ENCODE measurements at regions not wholly inside any gene's neighbourhood (a gene's known extent, or its start where the extent isn't known, plus 50 kb on each side); places are given as distances from the start of the nearest gene placed in this dataset.

GRCh38 chr16:85200471-85201278, 88.4 kb upstream of the CIBAR2 start:
- Histone ChIP-seq H3K79me2 (ENCODE audit: insufficient read depth) (peaks cover 34% of the 10 kb centered on the region; the same call in 1 of the 2 replicates), H4K20me1 (ENCODE audit: insufficient read depth) (no peaks in the 10 kb centered on the region), H3K9ac (no peak overlapping the region), H2AFZ (ENCODE audit: low read depth) (no peak overlapping the region), H3K4me3 (ENCODE audit: low read depth in 2 of 2, low read length in 1 of 2) (no peak overlapping the region), H3K9me2 (no peaks in the 10 kb centered on the region), H3K27me3 (ENCODE audit: insufficient read depth) (no peaks in the 10 kb centered on the region), H3K4me1 (ENCODE audit: control insufficient read depth in 1 of 2, insufficient read depth in 2 of 2, low read depth in 1 of 2, low read length in 1 of 2) (peaks cover 9 to 63% of the 10 kb centered on the region in 2 experiments; a peak in 3 of 4 replicates), H3F3A (replicated peaks; ENCODE audit: insufficient read depth) (no peaks in the 10 kb centered on the region), H3K27ac (ENCODE audit: low read depth in 2 of 2, low read length in 1 of 2) (no peak overlapping the region), H3K36me3 (replicated peaks in 1 of 2; ENCODE audit: control insufficient read depth in 1 of 2, insufficient read depth in 2 of 2, low read length in 1 of 2) (no peaks in the 10 kb centered on the region), H3K4me2 (no peak overlapping the region), H3K9me3 (no peaks in the 10 kb centered on the region)
- ChIA-PET CTCF (interaction anchor here (0.9 to 6.7 kb wide), 5 partner anchors 9 to 86 kb away, joined by 3 to 43 read pairs (median 3); no protein-coding TSS in a partner anchor), POLR2A (no interaction called here)
- no peak for TF ChIP-seq FOXJ3 (CRISPR knock-in tag; IDR thresholded peaks at IDR 0.05)
- no peak for TF ChIP-seq NFIC (IDR thresholded peaks at IDR 0.05; ENCODE audit: borderline replicate concordance)
- TF ChIP-seq CHD2 (IDR thresholded peaks at IDR 0.05; ENCODE audit: low read length, partially characterized antibody): no peak
- TF ChIP-seq, protein P1, sequence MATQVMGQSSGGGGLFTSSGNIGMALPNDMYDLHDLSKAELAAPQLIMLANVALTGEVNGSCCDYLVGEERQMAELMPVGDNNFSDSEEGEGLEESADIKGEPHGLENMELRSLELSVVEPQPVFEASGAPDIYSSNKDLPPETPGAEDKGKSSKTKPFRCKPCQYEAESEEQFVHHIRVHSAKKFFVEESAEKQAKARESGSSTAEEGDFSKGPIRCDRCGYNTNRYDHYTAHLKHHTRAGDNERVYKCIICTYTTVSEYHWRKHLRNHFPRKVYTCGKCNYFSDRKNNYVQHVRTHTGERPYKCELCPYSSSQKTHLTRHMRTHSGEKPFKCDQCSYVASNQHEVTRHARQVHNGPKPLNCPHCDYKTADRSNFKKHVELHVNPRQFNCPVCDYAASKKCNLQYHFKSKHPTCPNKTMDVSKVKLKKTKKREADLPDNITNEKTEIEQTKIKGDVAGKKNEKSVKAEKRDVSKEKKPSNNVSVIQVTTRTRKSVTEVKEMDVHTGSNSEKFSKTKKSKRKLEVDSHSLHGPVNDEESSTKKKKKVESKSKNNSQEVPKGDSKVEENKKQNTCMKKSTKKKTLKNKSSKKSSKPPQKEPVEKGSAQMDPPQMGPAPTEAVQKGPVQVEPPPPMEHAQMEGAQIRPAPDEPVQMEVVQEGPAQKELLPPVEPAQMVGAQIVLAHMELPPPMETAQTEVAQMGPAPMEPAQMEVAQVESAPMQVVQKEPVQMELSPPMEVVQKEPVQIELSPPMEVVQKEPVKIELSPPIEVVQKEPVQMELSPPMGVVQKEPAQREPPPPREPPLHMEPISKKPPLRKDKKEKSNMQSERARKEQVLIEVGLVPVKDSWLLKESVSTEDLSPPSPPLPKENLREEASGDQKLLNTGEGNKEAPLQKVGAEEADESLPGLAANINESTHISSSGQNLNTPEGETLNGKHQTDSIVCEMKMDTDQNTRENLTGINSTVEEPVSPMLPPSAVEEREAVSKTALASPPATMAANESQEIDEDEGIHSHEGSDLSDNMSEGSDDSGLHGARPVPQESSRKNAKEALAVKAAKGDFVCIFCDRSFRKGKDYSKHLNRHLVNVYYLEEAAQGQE (IDR thresholded peaks at IDR 0.05; ENCODE audit: low read depth, low read length): no peak
- no peak for TF ChIP-seq POLR2AphosphoS5 (IDR thresholded peaks at IDR 0.05; ENCODE audit: low read depth, low read length)
- TF ChIP-seq TEAD4 (IDR thresholded peaks at IDR 0.05; ENCODE audit: borderline replicate concordance, insufficient read depth): no peak
- no peak for TF ChIP-seq FOSL2 (IDR thresholded peaks at IDR 0.05; ENCODE audit: borderline replicate concordance, low read depth)
- TF ChIP-seq USF1 (IDR thresholded peaks at IDR 0.05; ENCODE audit: borderline replicate concordance, low read depth): no peak
- TF ChIP-seq GATA2 (CRISPR knock-in tag; IDR thresholded peaks at IDR 0.05): no peak
- TF ChIP-seq ZBTB33 (IDR thresholded peaks at IDR 0.05; ENCODE audit: borderline replicate concordance, low read depth): no peak
- no peak for TF ChIP-seq RXRA (IDR thresholded peaks at IDR 0.05; ENCODE audit: borderline replicate concordance, low read depth)
- TF ChIP-seq MXI1 (IDR thresholded peaks at IDR 0.05; ENCODE audit: low read depth, low read length): no peak
- TF ChIP-seq CTCF (IDR thresholded peaks at IDR 0.05): no peak
- no peak for TF ChIP-seq MEF2A (IDR thresholded peaks at IDR 0.05; ENCODE audit: borderline replicate concordance, low read depth)
- no peak for TF ChIP-seq SMC3 (IDR thresholded peaks at IDR 0.05; ENCODE audit: low read depth, low read length)
- TF ChIP-seq, protein P2, sequence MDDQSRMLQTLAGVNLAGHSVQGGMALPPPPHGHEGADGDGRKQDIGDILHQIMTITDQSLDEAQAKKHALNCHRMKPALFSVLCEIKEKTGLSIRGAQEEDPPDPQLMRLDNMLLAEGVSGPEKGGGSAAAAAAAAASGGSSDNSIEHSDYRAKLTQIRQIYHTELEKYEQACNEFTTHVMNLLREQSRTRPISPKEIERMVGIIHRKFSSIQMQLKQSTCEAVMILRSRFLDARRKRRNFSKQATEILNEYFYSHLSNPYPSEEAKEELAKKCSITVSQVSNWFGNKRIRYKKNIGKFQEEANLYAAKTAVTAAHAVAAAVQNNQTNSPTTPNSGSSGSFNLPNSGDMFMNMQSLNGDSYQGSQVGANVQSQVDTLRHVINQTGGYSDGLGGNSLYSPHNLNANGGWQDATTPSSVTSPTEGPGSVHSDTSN (IDR thresholded peaks at IDR 0.05): no peak
- no peak for TF ChIP-seq SIN3A (IDR thresholded peaks at IDR 0.05; ENCODE audit: borderline replicate concordance, low read depth, low read length)
- WGBS (ENCODE audit: low lambda C conversion rate): 93% methylated on average over 16 of the region's 17 CpGs
- no peak for DNase-seq
